Esophagus muscularis mucosa (tissue), 4 donors: ENCODE measurements at regions not wholly inside any gene's neighbourhood (a gene's known extent, or its start where the extent isn't known, plus 50 kb on each side); places are given as distances from the start of the nearest gene placed in this dataset.

Experiments used
- DNase-seq: peaks from one replicate; pipeline ENCODE4 v3.0.0-alpha.2; 2017; ENCODE audit errors: extremely low spot score
- H3K27ac ChIP-seq, 4 donors: fragments of 200-600 bp; sonication (generic); replicated peaks in 1 of 4; 1 replicate in 3 of 4; 2 replicates in 1 of 4; pipeline ENCODE4 v1.5.1; 2016 to 2019; ENCODE audit warnings: mild to moderate bottlenecking in 1 of 4
- H3K27me3 ChIP-seq, 4 donors: fragments of 200-600 bp; sonication (generic); one replicate each; pipeline versions ENCODE4 v1.5.1 to v1.6.0; 2016 to 2019
- H3K36me3 ChIP-seq, 4 donors: fragments of 200-600 bp; sonication (generic); one replicate each; pipeline ENCODE4 v1.5.1; 2016 to 2019
- H3K4me1 ChIP-seq, 4 donors: fragments of 200-600 bp; sonication (generic); one replicate each; pipeline ENCODE4 v1.5.1; 2016 to 2019
- H3K4me3 ChIP-seq, 4 donors: fragments of 200-600 bp; sonication (generic); 1 replicate in 2 of 4; 2 replicates in 2 of 4; pipeline ENCODE4 v1.5.1; 2016 to 2019; ENCODE audit warnings: mild to moderate bottlenecking in 4 of 4, moderate library complexity in 1 of 4
- H3K9me3 ChIP-seq, 4 donors: fragments of 200-600 bp; sonication (generic); 1 replicate in 3 of 4; 2 replicates in 1 of 4; pipeline ENCODE4 v1.5.1; 2016 to 2019
- CTCF ChIP-seq, 3 experiments: fragments of 200-600 bp in 2 of 3; fragments of 450-650 bp in 1 of 3; sonication (generic) in 2 of 3; IDR thresholded peaks; one replicate each; pipeline ENCODE4 v1.5.1; 2017 to 2019; ENCODE audit warnings: antibody characterized with exemption in 3 of 3, mild to moderate bottlenecking in 2 of 3, moderate library complexity in 1 of 3
- EP300 ChIP-seq: sonication (generic); formaldehyde crosslinking; IDR thresholded peaks from one replicate; pipeline ENCODE4 v1.6.1; 2017; ENCODE audit warnings: antibody characterized with exemption
- POLR2A ChIP-seq: fragments of 450-650 bp; IDR thresholded peaks from one replicate; pipeline ENCODE4 v1.6.1; 2017; ENCODE audit warnings: antibody characterized with exemption, moderate library complexity, mild to moderate bottlenecking, low read depth
- POLR2AphosphoS5 ChIP-seq, 2 donors: sonication (generic); formaldehyde crosslinking; IDR thresholded peaks; one replicate each; pipeline ENCODE4 v1.6.1; 2017; ENCODE audit warnings: antibody characterized with exemption in 2 of 2
- WGBS: methylation state at CpG from one replicate; pipeline ENCODE4 v1.1.5; 2018; 5-methylcytosine and 5-hydroxymethylcytosine counted together
- intact Hi-C: fragments of 100-400 bp; cut with DNase I; formaldehyde crosslinking; loops from one replicate; pipeline ENCODE4 v1.15.1; 2023

- Histone ChIP-seq H3K4me1 (no peaks in the 10 kb centered on the region), H3K27me3 (no peaks in the 10 kb centered on the region), H3K36me3 (no peaks in the 10 kb centered on the region), H3K4me3 (peak overlapping the region; percentile 34 to 45 (median 38)), H3K27ac (no peak overlapping the region), H3K9me3 (no peaks in the 10 kb centered on the region)
- DNase-seq, result no peak
- TF ChIP-seq EP300, result no peak
- TF ChIP-seq POLR2AphosphoS5 (IDR thresholded peaks at IDR 0.05), result no peak
- no peak for TF ChIP-seq CTCF (IDR thresholded peaks at IDR 0.05)
- no peak for TF ChIP-seq POLR2A
- 55% methylated on average over 11 of the region's 11 CpGs for WGBS
- intact Hi-C loops, result no loop called here
Measured at GRCh38 chr11:111097191-111097590, 148.3 kb upstream of the POU2AF2 start.

DNA sequence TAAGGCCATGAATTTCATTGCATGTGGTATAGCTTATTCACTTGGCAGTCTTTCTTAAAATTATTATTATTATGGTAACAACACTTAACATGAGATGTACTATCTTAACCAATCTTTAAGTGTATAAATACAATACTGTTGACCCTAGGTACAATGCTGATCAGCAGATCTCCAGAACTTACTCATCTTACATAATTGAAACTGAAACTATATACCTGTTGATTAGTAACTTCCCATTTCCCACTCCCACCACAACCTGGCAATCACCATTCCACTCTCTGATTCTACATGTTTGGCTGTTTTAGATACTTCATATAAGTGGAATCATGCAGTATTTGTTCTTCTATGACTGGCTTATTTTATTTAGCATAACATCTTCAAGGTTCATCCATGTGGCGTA, 150.2 kb upstream of the POU2AF2 start:
- H3K27me3 ChIP-seq, result no peaks in the 10 kb centered on the region
- DNase-seq, result no peak
- no peaks in the 10 kb centered on the region for H3K36me3 ChIP-seq
- intact Hi-C loops, result no loop called here
- TF ChIP-seq POLR2AphosphoS5 (IDR thresholded peaks at IDR 0.05), result no peak
- no peak for TF ChIP-seq POLR2A
- no peak for TF ChIP-seq EP300
- no peak for TF ChIP-seq CTCF (IDR thresholded peaks at IDR 0.05)
- WGBS, result 100% methylated on average over 1 of the region's 1 CpG
- H3K27ac ChIP-seq, result no peak overlapping the region
- no peak overlapping the region for H3K4me3 ChIP-seq
- no peaks in the 10 kb centered on the region for H3K9me3 ChIP-seq
- no peaks in the 10 kb centered on the region for H3K4me1 ChIP-seq

DNA sequence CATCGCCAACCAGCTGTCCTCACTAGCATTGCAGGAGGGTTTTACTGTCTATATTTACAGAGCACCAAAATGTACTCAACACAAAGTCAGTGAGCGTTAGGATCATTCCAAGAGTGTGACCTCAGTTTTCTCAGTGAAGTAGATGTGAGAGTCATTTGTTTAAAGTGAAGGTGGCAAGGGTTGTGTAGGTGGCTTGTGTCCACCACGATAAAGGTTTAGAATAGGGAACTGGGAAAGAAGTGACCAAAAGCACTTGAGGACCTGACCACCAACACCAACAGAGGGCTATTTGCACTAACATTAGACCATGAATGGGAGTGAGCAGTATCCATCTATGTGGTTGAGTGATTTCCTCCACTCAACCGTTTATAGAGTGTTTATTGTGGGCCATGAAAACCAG, 152.5 kb upstream of the POU2AF2 start:
- intact Hi-C loops, result no loop called here
- no peaks in the 10 kb centered on the region for H3K9me3 ChIP-seq
- H3K36me3 ChIP-seq, result no peaks in the 10 kb centered on the region
- 81% methylated on average over 4 of the region's 4 CpGs for WGBS
- DNase-seq, result no peak
- no peaks in the 10 kb centered on the region for H3K27me3 ChIP-seq
- TF ChIP-seq POLR2A (no peak), EP300 (no peak), CTCF (IDR thresholded peaks at IDR 0.05) (no peak), POLR2AphosphoS5 (IDR thresholded peaks at IDR 0.05) (no peak)
- peaks cover 0 to 14% (median 8%) of the 10 kb centered on the region in 4 donors for H3K4me1 ChIP-seq
- H3K4me3 ChIP-seq, result no peak overlapping the region
- no peak overlapping the region for H3K27ac ChIP-seq

DNA sequence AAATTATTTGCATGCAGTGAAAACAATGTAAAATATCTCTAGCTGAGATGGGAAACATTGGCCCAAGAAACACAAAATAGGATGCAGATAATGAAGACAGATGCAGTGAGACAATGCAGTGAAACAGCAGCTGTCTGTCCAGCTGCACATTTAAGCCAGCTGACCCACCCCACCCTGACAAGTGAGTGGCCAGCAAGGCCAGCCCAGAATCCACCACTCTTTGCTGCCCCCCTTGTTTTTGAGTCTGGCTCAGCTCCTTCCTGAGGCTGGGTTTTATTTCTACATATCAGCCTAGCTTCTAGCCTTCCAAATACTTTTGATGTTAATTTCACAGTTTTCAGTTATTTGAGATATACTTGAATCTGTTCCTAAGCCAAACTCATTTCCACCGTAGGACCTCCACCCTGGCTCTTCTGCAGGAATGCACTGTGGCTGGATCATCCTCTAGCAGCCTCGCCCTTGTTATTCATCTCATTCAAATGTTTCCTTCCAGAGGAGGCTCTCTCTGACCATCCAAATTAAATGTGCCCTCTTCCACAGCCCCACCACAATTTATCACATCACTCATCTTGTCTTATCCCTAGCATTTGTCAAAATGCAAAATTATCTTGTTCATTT, 154.1 kb upstream of the POU2AF2 start:
- WGBS, result 65% methylated on average over 2 of the region's 2 CpGs
- Histone ChIP-seq H3K27me3 (no peaks in the 10 kb centered on the region), H3K9me3 (no peaks in the 10 kb centered on the region), H3K36me3 (no peaks in the 10 kb centered on the region), H3K27ac (no peak overlapping the region), H3K4me3 (no peak overlapping the region), H3K4me1 (peaks cover 0 to 15% (median 8%) of the 10 kb centered on the region in 4 donors)
- intact Hi-C loops, result no loop called here
- DNase-seq, result no peak
- no peak for TF ChIP-seq CTCF (IDR thresholded peaks at IDR 0.05)
- no peak for TF ChIP-seq POLR2AphosphoS5 (IDR thresholded peaks at IDR 0.05)
- TF ChIP-seq EP300, result no peak
- no peak for TF ChIP-seq POLR2A

DNA sequence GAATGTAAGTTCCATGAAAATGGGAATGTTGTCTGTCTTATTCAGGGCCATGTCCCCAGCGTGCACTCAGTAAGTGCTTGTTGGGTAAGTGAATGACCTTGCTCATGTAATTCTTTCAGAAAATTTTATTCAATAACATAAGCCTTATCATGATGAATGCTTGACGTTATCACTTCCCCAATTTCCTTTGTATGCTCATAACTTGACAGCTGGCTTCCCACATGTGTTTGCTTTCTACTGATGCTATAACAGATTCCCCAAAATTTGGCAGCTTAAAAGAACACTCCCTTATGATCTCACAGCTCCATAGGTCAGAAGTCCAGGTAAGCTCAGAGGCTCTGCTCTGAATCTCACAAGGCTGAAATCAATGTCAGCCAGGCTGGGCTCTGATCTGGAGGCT, 155.8 kb upstream of the POU2AF2 start:
- WGBS, result 74% methylated on average over 2 of the region's 2 CpGs
- intact Hi-C loops, result no loop called here
- Histone ChIP-seq H3K9me3 (no peaks in the 10 kb centered on the region), H3K4me3 (no peak overlapping the region), H3K36me3 (no peaks in the 10 kb centered on the region), H3K4me1 (peaks cover 0 to 15% (median 8%) of the 10 kb centered on the region in 4 donors), H3K27ac (no peak overlapping the region), H3K27me3 (no peaks in the 10 kb centered on the region)
- DNase-seq, result no peak
- TF ChIP-seq EP300, result no peak
- no peak for TF ChIP-seq POLR2AphosphoS5 (IDR thresholded peaks at IDR 0.05)
- no peak for TF ChIP-seq POLR2A
- no peak for TF ChIP-seq CTCF (IDR thresholded peaks at IDR 0.05)
